Astrocyte (in vitro differentiated cells and primary cell): ENCODE measurements at regions not wholly inside any gene's neighbourhood (a gene's known extent, or its start where the extent isn't known, plus 50 kb on each side); places are given as distances from the start of the nearest gene placed in this dataset.

Source experiments
- EZH2 ChIP-seq: IDR thresholded peaks from 2 replicates; pipeline ENCODE4 v1.6.1; 2012; ENCODE audit warnings: mild to moderate bottlenecking, low read length, inconsistent platforms; ENCODE audit not compliant: insufficient read depth
- TF ChIP-seq, protein P1 (sequence below): IDR thresholded peaks from 2 replicates; pipeline ENCODE4 v1.5.1; 2011; ENCODE audit warnings: low read depth, mild to moderate bottlenecking, inconsistent platforms, low read length, moderate library complexity; ENCODE audit not compliant: insufficient read depth

DNA sequence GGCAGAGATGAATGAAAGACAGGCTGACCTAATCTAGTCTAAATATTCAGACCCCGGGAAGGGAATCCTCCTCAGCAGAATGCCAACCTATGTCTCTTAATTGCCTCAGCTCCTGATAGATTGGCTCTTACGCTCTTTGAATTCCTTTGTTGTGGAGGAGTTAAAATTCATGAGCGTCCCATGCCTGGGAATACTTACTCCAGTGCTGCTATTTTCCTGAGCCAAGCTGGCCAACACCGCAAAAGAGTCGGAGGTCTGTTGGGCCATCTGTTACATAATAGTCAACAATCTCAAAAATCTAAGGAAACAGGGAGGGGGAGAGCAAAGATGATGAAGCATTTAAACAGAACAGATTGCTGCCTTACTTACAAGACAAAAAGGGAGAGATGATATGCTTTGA is 182.8 kb downstream of the ASCL1 start:
- TF ChIP-seq, protein P1, sequence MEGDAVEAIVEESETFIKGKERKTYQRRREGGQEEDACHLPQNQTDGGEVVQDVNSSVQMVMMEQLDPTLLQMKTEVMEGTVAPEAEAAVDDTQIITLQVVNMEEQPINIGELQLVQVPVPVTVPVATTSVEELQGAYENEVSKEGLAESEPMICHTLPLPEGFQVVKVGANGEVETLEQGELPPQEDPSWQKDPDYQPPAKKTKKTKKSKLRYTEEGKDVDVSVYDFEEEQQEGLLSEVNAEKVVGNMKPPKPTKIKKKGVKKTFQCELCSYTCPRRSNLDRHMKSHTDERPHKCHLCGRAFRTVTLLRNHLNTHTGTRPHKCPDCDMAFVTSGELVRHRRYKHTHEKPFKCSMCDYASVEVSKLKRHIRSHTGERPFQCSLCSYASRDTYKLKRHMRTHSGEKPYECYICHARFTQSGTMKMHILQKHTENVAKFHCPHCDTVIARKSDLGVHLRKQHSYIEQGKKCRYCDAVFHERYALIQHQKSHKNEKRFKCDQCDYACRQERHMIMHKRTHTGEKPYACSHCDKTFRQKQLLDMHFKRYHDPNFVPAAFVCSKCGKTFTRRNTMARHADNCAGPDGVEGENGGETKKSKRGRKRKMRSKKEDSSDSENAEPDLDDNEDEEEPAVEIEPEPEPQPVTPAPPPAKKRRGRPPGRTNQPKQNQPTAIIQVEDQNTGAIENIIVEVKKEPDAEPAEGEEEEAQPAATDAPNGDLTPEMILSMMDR, result no peak
- no peak for TF ChIP-seq EZH2
